ENCODE measurements at regions not wholly inside any gene's neighbourhood (a gene's known extent, or its start where the extent isn't known, plus 50 kb on each side); places are given as distances from the start of the nearest gene placed in this dataset.
"Not testable (repeated sequence)": the region's sequence is repeated elsewhere in the genome, so short reads cannot be mapped to it uniquely, and the experiment has no call there.

- no peaks in the 10 kb centered on the region for H3K36me3 ChIP-seq
- H3K9me3 ChIP-seq = no peaks in the 10 kb centered on the region
- no peak for TF ChIP-seq CTCF (IDR thresholded peaks at IDR 0.05)
- intact Hi-C loops (cut with DNase I) = no loop called here
- H3K27me3 ChIP-seq = no peaks in the 10 kb centered on the region
- H3K27ac ChIP-seq = no peak overlapping the region
- DNase-seq (ENCODE audit: low spot score in 2 of 2) = no peak
- no peak overlapping the region for H3K4me3 ChIP-seq
- no peaks in the 10 kb centered on the region for H3K4me1 ChIP-seq
Measured at GRCh38 chr14:44741431-44741830, 220.3 kb downstream of the KLHL28 start.

- no peak for DNase-seq (ENCODE audit: low spot score in 2 of 2)
- Histone ChIP-seq H3K9me3 (no peaks in the 10 kb centered on the region), H3K36me3 (no peaks in the 10 kb centered on the region), H3K4me1 (no peaks in the 10 kb centered on the region), H3K27ac (no peak overlapping the region), H3K27me3 (no peaks in the 10 kb centered on the region), H3K4me3 (no peak overlapping the region)
- intact Hi-C loops (cut with DNase I) = no loop called here
- TF ChIP-seq CTCF (IDR thresholded peaks at IDR 0.05) = no peak
Measured at GRCh38 chr14:44736326-44736725, 225.4 kb downstream of the KLHL28 start.

- intact Hi-C loops (cut with DNase I) = no loop called here
- Histone ChIP-seq H3K36me3 (no peaks in the 10 kb centered on the region), H3K4me1 (no peaks in the 10 kb centered on the region), H3K4me3 (no peak overlapping the region), H3K27me3 (no peaks in the 10 kb centered on the region), H3K27ac (no peak overlapping the region), H3K9me3 (no peaks in the 10 kb centered on the region)
- no peak for TF ChIP-seq CTCF (IDR thresholded peaks at IDR 0.05)
- no peak for DNase-seq (ENCODE audit: low spot score in 2 of 2)
Measured at GRCh38 chr14:44732144-44732543, 225.1 kb upstream of the FSCB start.

GRCh38 chr14:44730860-44731259 is 223.8 kb upstream of the FSCB start:
- no peak for DNase-seq (ENCODE audit: low spot score in 2 of 2)
- TF ChIP-seq CTCF (IDR thresholded peaks at IDR 0.05) = no peak
- Histone ChIP-seq H3K36me3 (no peaks in the 10 kb centered on the region), H3K27me3 (no peaks in the 10 kb centered on the region), H3K4me3 (no peak overlapping the region), H3K9me3 (no peaks in the 10 kb centered on the region), H3K27ac (no peak overlapping the region), H3K4me1 (no peaks in the 10 kb centered on the region)
- intact Hi-C loops (cut with DNase I) = no loop called here

GRCh38 chr14:44721395-44721794 is 214.3 kb upstream of the FSCB start:
- H3K9me3 ChIP-seq; intact Hi-C loops (cut with DNase I); H3K4me1 ChIP-seq; H3K4me3 ChIP-seq; H3K36me3 ChIP-seq; DNase-seq (ENCODE audit: low spot score in 2 of 2); H3K27me3 ChIP-seq; H3K27ac ChIP-seq: not testable (repeated sequence)

GRCh38 chr14:44720707-44721106 is 213.6 kb upstream of the FSCB start:
- H3K27ac ChIP-seq = no peak overlapping the region
- no peaks in the 10 kb centered on the region for H3K36me3 ChIP-seq
- no peaks in the 10 kb centered on the region for H3K4me1 ChIP-seq
- TF ChIP-seq CTCF (IDR thresholded peaks at IDR 0.05) = no peak
- no peak for DNase-seq (ENCODE audit: low spot score in 2 of 2)
- intact Hi-C loops (cut with DNase I) = no loop called here
- H3K9me3 ChIP-seq = no peaks in the 10 kb centered on the region
- H3K4me3 ChIP-seq = no peak overlapping the region
- no peaks in the 10 kb centered on the region for H3K27me3 ChIP-seq
